Ovary (tissue), 7 donors: ENCODE measurements at regions not wholly inside any gene's neighbourhood (a gene's known extent, or its start where the extent isn't known, plus 50 kb on each side); places are given as distances from the start of the nearest gene placed in this dataset.

ENCODE experiments used
- DNase-seq, 5 donors: peaks; one replicate each; pipeline ENCODE4 v3.0.0-alpha.2; 2019 to 2020
- H3K27ac ChIP-seq, 2 donors: fragments of 200-600 bp; one replicate each; pipeline versions ENCODE4 v1.5.1 to v1.8.0; 2019 to 2022
- H3K27me3 ChIP-seq: fragments of 200-600 bp; one replicate; pipeline ENCODE4 v1.8.0; 2022
- H3K36me3 ChIP-seq: fragments of 200-600 bp; sonication (generic); one replicate; pipeline ENCODE4 v1.5.1; 2019
- H3K4me1 ChIP-seq: one replicate; pipeline ENCODE4 v1.8.1; 2013; ENCODE audit warnings: mild to moderate bottlenecking, moderate library complexity; ENCODE audit not compliant: insufficient read depth
- H3K4me3 ChIP-seq: fragments of 200-600 bp; sonication (generic); one replicate; pipeline ENCODE4 v1.5.1; 2017
- H3K9me3 ChIP-seq, 2 donors: fragments of 200-600 bp in 1 of 2; sonication (generic) in 1 of 2; one replicate each; pipeline versions ENCODE4 v1.5.1 to v1.8.1; 2013 to 2019; ENCODE audit warnings: mild to moderate bottlenecking in 1 of 2, moderate library complexity in 1 of 2
- CTCF ChIP-seq, 3 donors: fragments of 450-650 bp in 2 of 3; fragments of 200-600 bp in 1 of 3; IDR thresholded peaks; one replicate each; pipeline versions ENCODE4 v1.5.1 to v1.8.0; 2016 to 2022; ENCODE audit warnings: antibody characterized with exemption in 3 of 3, mild to moderate bottlenecking in 1 of 3
- EP300 ChIP-seq: sonication (generic); formaldehyde crosslinking; IDR thresholded peaks from one replicate; pipeline ENCODE4 v1.6.1; 2017; ENCODE audit warnings: antibody characterized with exemption
- POLR2A ChIP-seq: fragments of 450-650 bp; IDR thresholded peaks from one replicate; pipeline ENCODE4 v1.6.1; 2017; ENCODE audit warnings: antibody characterized with exemption, mild to moderate bottlenecking, moderate library complexity
- WGBS, 3 donors: extraction: QIAGEN DNeasy Blood & Tissue Kit in 1 of 3; methylation state at CpG; one replicate each; pipeline versions ENCODE4 v1.1.5 to v1.1.7; 2013 to 2017; 5-methylcytosine and 5-hydroxymethylcytosine counted together
- intact Hi-C, 4 donors: fragments of 100-400 bp; cut with DNase I; formaldehyde crosslinking; loops; one replicate each; pipeline versions ENCODE4 v1.11.0 to v1.15.1; 2022 to 2023
- donor health status: DM: no; HTN: no; CAD: no; lungs with moderate emphysema.
- donor health status: DM: no; HTN: no; CAD: no.
- donor health status: Bipolar disorder and iron deficiency.
- donor health status: DM: no; HTN: no; CAD: no.
- donor health status: DM: yes; HTN: yes; CAD: no.

GRCh38 chr6:7034055-7034454 is 73.7 kb upstream of the RREB1 start:
- no peaks in the 10 kb centered on the region for H3K36me3 ChIP-seq

GRCh38 chr6:7035837-7036249 is 71.9 kb upstream of the RREB1 start:
- Histone ChIP-seq H3K27ac (no peak overlapping the region), H3K4me1 (no peaks in the 10 kb centered on the region), H3K9me3 (no peaks in the 10 kb centered on the region), H3K27me3 (no peaks in the 10 kb centered on the region), H3K4me3 (no peak overlapping the region), H3K36me3 (no peaks in the 10 kb centered on the region)
- DNase-seq: no peak
- intact Hi-C loops: no loop called here
- no peak for TF ChIP-seq CTCF (IDR thresholded peaks at IDR 0.05)
- no peak for TF ChIP-seq EP300
- no peak for TF ChIP-seq POLR2A
- 64 to 85% (median 74%) methylated on average over 2 of the region's 2 CpGs for WGBS, 3 donors

More at GRCh38 chr6:7034055-7034454, 73.7 kb upstream of the RREB1 start:
- no peaks in the 10 kb centered on the region for H3K9me3 ChIP-seq
- no peak overlapping the region for H3K27ac ChIP-seq
- intact Hi-C loops: no loop called here
- H3K27me3 ChIP-seq: no peaks in the 10 kb centered on the region
- WGBS, 3 donors: 63 to 73% (median 70%) methylated on average over 1 of the region's 1 CpG
- DNase-seq: no peak
- no peaks in the 10 kb centered on the region for H3K4me1 ChIP-seq
- TF ChIP-seq POLR2A (no peak), EP300 (no peak), CTCF (IDR thresholded peaks at IDR 0.05) (no peak)
- no peak overlapping the region for H3K4me3 ChIP-seq

- no peak for TF ChIP-seq EP300
- no peak for TF ChIP-seq CTCF (IDR thresholded peaks at IDR 0.05)
- no peak for TF ChIP-seq POLR2A
- WGBS, 3 donors: 42 to 57% (median 53%) methylated on average over 3 of the region's 3 CpGs
- Histone ChIP-seq H3K4me3 (no peak overlapping the region), H3K4me1 (no peaks in the 10 kb centered on the region), H3K27me3 (no peaks in the 10 kb centered on the region), H3K36me3 (no peaks in the 10 kb centered on the region), H3K27ac (no peak overlapping the region), H3K9me3 (no peaks in the 10 kb centered on the region)
- intact Hi-C loops: no loop called here
- DNase-seq: no peak
Measured at GRCh38 chr6:7041511-7042026, 66.2 kb upstream of the RREB1 start.

GRCh38 chr6:7042056-7042653 is 65.6 kb upstream of the RREB1 start:
- no peaks in the 10 kb centered on the region for H3K9me3 ChIP-seq
- H3K36me3 ChIP-seq: no peaks in the 10 kb centered on the region
- intact Hi-C loops: no loop called here
- no peaks in the 10 kb centered on the region for H3K27me3 ChIP-seq
- DNase-seq: no peak
- no peak overlapping the region for H3K27ac ChIP-seq
- no peaks in the 10 kb centered on the region for H3K4me1 ChIP-seq
- 60 to 70% (median 68%) methylated on average over 12 of the region's 12 CpGs for WGBS, 3 donors
- TF ChIP-seq CTCF (IDR thresholded peaks at IDR 0.05) (no peak), POLR2A (no peak), EP300 (no peak)
- no peak overlapping the region for H3K4me3 ChIP-seq
